Keratinocyte (primary cell): ENCODE measurements at regions not wholly inside any gene's neighbourhood (a gene's known extent, or its start where the extent isn't known, plus 50 kb on each side); places are given as distances from the start of the nearest gene placed in this dataset.

Experiments used
- DNase-seq: peaks from one replicate; pipeline ENCODE4 v3.0.0-alpha.2; 2011; ENCODE audit warnings: low read depth, missing footprints, low spot score
- FAIRE-seq: peaks from 2 replicates; lab custom pipeline; 2011; peaks lifted over from hg19 to GRCh38; lab: Jason Lieb, UNC
- H2AFZ ChIP-seq: 2 replicates; pipeline ENCODE4 v1.6.0; 2012; ENCODE audit warnings: low read length, control low read depth, inconsistent platforms; ENCODE audit not compliant: control insufficient read depth
- H3K27ac ChIP-seq: 2 replicates; pipeline ENCODE4 v1.5.1; 2011; ENCODE audit warnings: low read length; ENCODE audit not compliant: control insufficient read depth, insufficient read depth
- H3K27me3 ChIP-seq: 3 replicates; pipeline ENCODE4 v1.6.0; 2011; ENCODE audit warnings: low read length; ENCODE audit not compliant: control insufficient read depth, insufficient read depth; ENCODE audit errors: extremely low read depth
- H3K36me3 ChIP-seq, 2 experiments: 2 replicates in 1 of 2; 3 replicates in 1 of 2; pipeline ENCODE4 v1.5.1; 2011; ENCODE audit warnings: low read length in 2 of 2, mild to moderate bottlenecking in 1 of 2; ENCODE audit not compliant: control insufficient read depth in 2 of 2, insufficient read depth in 2 of 2; ENCODE audit errors: extremely low read depth in 1 of 2
- H3K4me1 ChIP-seq: 3 replicates; pipeline ENCODE4 v1.5.1; 2011; ENCODE audit warnings: low read length; ENCODE audit not compliant: control insufficient read depth, insufficient read depth; ENCODE audit errors: extremely low read depth
- H3K4me2 ChIP-seq: 3 replicates; pipeline ENCODE4 v1.6.0; 2011; ENCODE audit warnings: low read depth, low read length; ENCODE audit not compliant: control insufficient read depth, insufficient read depth; ENCODE audit errors: extremely low read depth
- H3K4me3 ChIP-seq, 3 experiments: fragments of 200-600 bp in 1 of 3; sonication (generic) in 1 of 3; 2 replicates in 2 of 3; 3 replicates in 1 of 3; pipeline ENCODE4 v1.5.1; 2011 to 2016; ENCODE audit warnings: low read length in 3 of 3, mild to moderate bottlenecking in 3 of 3, control low read depth in 2 of 3, inconsistent platforms in 1 of 3, low read depth in 1 of 3, mixed read lengths in 1 of 3, mixed run types in 1 of 3, moderate library complexity in 1 of 3; ENCODE audit not compliant: control insufficient read depth in 2 of 3, insufficient read depth in 2 of 3; ENCODE audit errors: extremely low read depth in 1 of 3
- H3K79me2 ChIP-seq: 2 replicates; pipeline ENCODE4 v1.6.0; 2012; ENCODE audit warnings: low read length; ENCODE audit not compliant: control insufficient read depth, insufficient read depth
- H3K9ac ChIP-seq: 3 replicates; pipeline ENCODE4 v1.6.0; 2011; ENCODE audit warnings: low read length; ENCODE audit not compliant: control insufficient read depth, insufficient read depth; ENCODE audit errors: extremely low read depth
- H3K9me1 ChIP-seq: 3 replicates; pipeline ENCODE4 v1.6.0; 2011; ENCODE audit warnings: low read length; ENCODE audit not compliant: control insufficient read depth, insufficient read depth; ENCODE audit errors: extremely low read depth
- H3K9me3 ChIP-seq: 2 replicates; pipeline ENCODE4 v1.5.1; 2012; ENCODE audit warnings: low read depth, low read length; ENCODE audit not compliant: control insufficient read depth
- H4K20me1 ChIP-seq: 3 replicates; pipeline ENCODE4 v1.6.0; 2011; ENCODE audit warnings: low read length; ENCODE audit not compliant: control insufficient read depth, insufficient read depth; ENCODE audit errors: extremely low read depth
- EZH2 ChIP-seq: IDR thresholded peaks from one replicate; pipeline ENCODE4 v1.6.1; 2012; ENCODE audit warnings: inconsistent platforms, mild to moderate bottlenecking, low read length, moderate library complexity
- dilution Hi-C: fragments of 300-500 bp; cut with MboI; formaldehyde crosslinking; loops from one replicate; pipeline ENCODE4 v1.7.0; 2020; ENCODE audit warnings: low sequenced_read_pairs; ENCODE audit not compliant: extremely low pct_ligation_motif_present
- TF ChIP-seq, protein P1 (sequence below), 3 experiments: IDR thresholded peaks in 1 of 3; conservative IDR thresholded peaks in 1 of 3; optimal IDR thresholded peaks in 1 of 3; 2 replicates in 2 of 3; 3 replicates in 1 of 3; pipeline versions ENCODE3 to v1.5.1; 2011; ENCODE audit warnings: low read length in 3 of 3, mild to moderate bottlenecking in 3 of 3, moderate library complexity in 2 of 3, control low read depth in 1 of 3, inconsistent platforms in 1 of 3; ENCODE audit not compliant: insufficient read depth in 2 of 3; ENCODE audit errors: extremely low read depth in 1 of 3

DNA sequence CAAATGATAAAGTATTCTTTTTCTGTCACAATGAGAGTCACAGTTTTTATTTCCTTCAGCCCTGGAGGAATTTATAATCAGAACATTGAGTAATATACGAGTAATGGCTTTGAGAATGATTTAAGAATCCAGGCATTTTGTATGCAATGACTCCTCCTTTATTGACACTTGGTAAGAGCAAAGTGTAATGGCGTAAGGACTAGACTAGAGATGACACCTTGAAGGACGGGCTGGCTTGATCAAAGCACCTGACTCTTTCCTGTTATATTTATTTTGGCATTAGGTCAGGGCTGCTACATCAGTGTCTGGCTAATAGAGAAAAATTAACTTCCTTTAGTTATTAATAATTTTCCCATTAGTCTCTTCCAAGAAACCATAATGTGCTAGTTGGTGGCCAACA lies 482.4 kb upstream of the GCFC2 start:
- Histone ChIP-seq H4K20me1 (no peaks in the 10 kb centered on the region), H3K4me1 (no peaks in the 10 kb centered on the region), H3K36me3 (no peaks in the 10 kb centered on the region), H3K9me1 (no peaks in the 10 kb centered on the region), H3K27me3 (no peaks in the 10 kb centered on the region), H3K27ac (no peak overlapping the region), H2AFZ (no peak overlapping the region), H3K9ac (no peak overlapping the region), H3K4me2 (no peak overlapping the region), H3K4me3 (no peak overlapping the region), H3K79me2 (no peaks in the 10 kb centered on the region), H3K9me3 (no peaks in the 10 kb centered on the region)
- TF ChIP-seq, protein P1, sequence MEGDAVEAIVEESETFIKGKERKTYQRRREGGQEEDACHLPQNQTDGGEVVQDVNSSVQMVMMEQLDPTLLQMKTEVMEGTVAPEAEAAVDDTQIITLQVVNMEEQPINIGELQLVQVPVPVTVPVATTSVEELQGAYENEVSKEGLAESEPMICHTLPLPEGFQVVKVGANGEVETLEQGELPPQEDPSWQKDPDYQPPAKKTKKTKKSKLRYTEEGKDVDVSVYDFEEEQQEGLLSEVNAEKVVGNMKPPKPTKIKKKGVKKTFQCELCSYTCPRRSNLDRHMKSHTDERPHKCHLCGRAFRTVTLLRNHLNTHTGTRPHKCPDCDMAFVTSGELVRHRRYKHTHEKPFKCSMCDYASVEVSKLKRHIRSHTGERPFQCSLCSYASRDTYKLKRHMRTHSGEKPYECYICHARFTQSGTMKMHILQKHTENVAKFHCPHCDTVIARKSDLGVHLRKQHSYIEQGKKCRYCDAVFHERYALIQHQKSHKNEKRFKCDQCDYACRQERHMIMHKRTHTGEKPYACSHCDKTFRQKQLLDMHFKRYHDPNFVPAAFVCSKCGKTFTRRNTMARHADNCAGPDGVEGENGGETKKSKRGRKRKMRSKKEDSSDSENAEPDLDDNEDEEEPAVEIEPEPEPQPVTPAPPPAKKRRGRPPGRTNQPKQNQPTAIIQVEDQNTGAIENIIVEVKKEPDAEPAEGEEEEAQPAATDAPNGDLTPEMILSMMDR (optimal IDR thresholded peaks at IDR 0.05 in 1 of 3, IDR thresholded peaks at IDR 0.05 in 1 of 3, conservative IDR thresholded peaks at IDR 0.05 in 1 of 3; ENCODE audit: extremely low read depth in 1 of 3, insufficient read depth in 2 of 3, low read length in 3 of 3) = no peak
- TF ChIP-seq EZH2 = no peak
- FAIRE-seq = no peak
- DNase-seq = no peak
- dilution Hi-C loops = no loop called here

DNA sequence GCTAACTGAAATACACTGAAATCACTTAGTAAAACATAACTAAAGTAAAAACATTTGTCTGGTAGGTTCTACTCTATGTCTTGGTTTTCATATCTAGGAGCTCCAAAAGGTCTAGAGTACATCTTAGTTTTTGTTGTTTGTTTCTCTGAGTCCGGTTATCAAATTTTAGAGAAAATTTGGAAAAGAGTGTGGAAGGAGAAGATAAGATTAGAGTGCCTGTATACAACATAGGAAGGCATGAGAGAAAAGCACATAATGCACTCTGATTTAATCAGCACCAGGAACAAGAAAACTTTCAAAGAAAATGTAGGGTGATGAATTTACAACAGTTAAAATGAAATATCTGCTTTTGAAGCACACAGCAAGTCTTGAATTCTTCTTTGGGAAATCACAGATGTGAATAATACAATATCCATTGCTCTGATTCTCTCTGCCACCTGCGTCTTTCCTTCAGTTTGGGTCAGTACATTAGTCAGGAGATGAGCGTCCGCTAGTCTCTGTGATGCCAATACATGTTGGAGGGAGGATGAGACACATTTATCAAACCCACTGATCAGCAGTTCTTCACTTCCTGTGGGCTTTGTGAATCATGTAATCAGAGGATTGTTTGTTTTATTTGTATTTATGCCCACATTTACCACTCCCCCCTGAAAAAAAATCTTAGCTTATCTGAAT lies 477.8 kb upstream of the GCFC2 start:
- Histone ChIP-seq H3K27me3 (no peaks in the 10 kb centered on the region), H2AFZ (no peak overlapping the region), H3K79me2 (no peaks in the 10 kb centered on the region), H3K36me3 (no peaks in the 10 kb centered on the region), H3K9me3 (no peaks in the 10 kb centered on the region), H3K4me2 (no peak overlapping the region), H4K20me1 (no peaks in the 10 kb centered on the region), H3K4me3 (no peak overlapping the region), H3K4me1 (no peaks in the 10 kb centered on the region), H3K9me1 (no peaks in the 10 kb centered on the region), H3K9ac (no peak overlapping the region), H3K27ac (no peak overlapping the region)
- FAIRE-seq (no peak), DNase-seq (no peak)
- dilution Hi-C loops = no loop called here
- TF ChIP-seq, protein P1 (optimal IDR thresholded peaks at IDR 0.05 in 1 of 3, IDR thresholded peaks at IDR 0.05 in 1 of 3, conservative IDR thresholded peaks at IDR 0.05 in 1 of 3; ENCODE audit: extremely low read depth in 1 of 3, insufficient read depth in 2 of 3, low read length in 3 of 3) = no peak
- TF ChIP-seq EZH2 = no peak
